ENCODE measurements at regions not wholly inside any gene's neighbourhood (a gene's known extent, or its start where the extent isn't known, plus 50 kb on each side); places are given as distances from the start of the nearest gene placed in this dataset.

- H3K4me3 ChIP-seq (ENCODE audit: low read depth, low read length, poor library complexity, severe bottlenecking): no peak overlapping the region
- H3K4me2 ChIP-seq (ENCODE audit: low read length): no peak overlapping the region
- no peaks in the 10 kb centered on the region for H3K9me2 ChIP-seq (ENCODE audit: low read depth, low read length)
- H3K9me3 ChIP-seq (ENCODE audit: low read length): no peaks in the 10 kb centered on the region
- no peaks in the 10 kb centered on the region for H3F3A ChIP-seq (ENCODE audit: insufficient read depth, low read length)
- H4K20me1 ChIP-seq (ENCODE audit: insufficient read depth, low read length): no peaks in the 10 kb centered on the region
- H3K4me1 ChIP-seq (ENCODE audit: insufficient read depth, low read length, severe bottlenecking): no peaks in the 10 kb centered on the region
- H3K79me2 ChIP-seq (ENCODE audit: insufficient read depth, low read length): no peaks in the 10 kb centered on the region
- no peaks in the 10 kb centered on the region for H3K27me3 ChIP-seq (ENCODE audit: insufficient read depth, low read length)
- H3K36me3 ChIP-seq (ENCODE audit: insufficient read depth, low read length): no peaks in the 10 kb centered on the region
- no peak overlapping the region for H3K27ac ChIP-seq (ENCODE audit: low read depth, low read length, poor library complexity, severe bottlenecking)
- TF ChIP-seq EZH2 (IDR thresholded peaks at IDR 0.05; ENCODE audit: borderline replicate concordance, low read length): no peak
- no peak for TF ChIP-seq CTCF (IDR thresholded peaks at IDR 0.05; ENCODE audit: low read length)
- H3K9ac ChIP-seq (ENCODE audit: low read length): no peak overlapping the region
- H2AFZ ChIP-seq (ENCODE audit: low read length): no peak overlapping the region
These were observed 432.4 kb upstream of the AZI2 start for GRCh38 chr3:28781053-28781452.

GRCh38 chr3:28786446-28786845, 437.8 kb upstream of the AZI2 start:
- Histone ChIP-seq H3K4me2 (ENCODE audit: low read length) (no peak overlapping the region), H3K4me1 (ENCODE audit: insufficient read depth, low read length, severe bottlenecking) (no peaks in the 10 kb centered on the region), H3K9me2 (ENCODE audit: low read depth, low read length) (no peaks in the 10 kb centered on the region), H3K36me3 (ENCODE audit: insufficient read depth, low read length) (no peaks in the 10 kb centered on the region), H3K79me2 (ENCODE audit: insufficient read depth, low read length) (no peaks in the 10 kb centered on the region), H3K27ac (ENCODE audit: low read depth, low read length, poor library complexity, severe bottlenecking) (no peak overlapping the region), H3K9me3 (ENCODE audit: low read length) (no peaks in the 10 kb centered on the region), H3F3A (ENCODE audit: insufficient read depth, low read length) (no peaks in the 10 kb centered on the region), H3K9ac (ENCODE audit: low read length) (no peak overlapping the region), H3K27me3 (ENCODE audit: insufficient read depth, low read length) (no peaks in the 10 kb centered on the region), H3K4me3 (ENCODE audit: low read depth, low read length, poor library complexity, severe bottlenecking) (no peak overlapping the region), H4K20me1 (ENCODE audit: insufficient read depth, low read length) (no peaks in the 10 kb centered on the region), H2AFZ (ENCODE audit: low read length) (no peak overlapping the region)
- TF ChIP-seq EZH2 (IDR thresholded peaks at IDR 0.05; ENCODE audit: borderline replicate concordance, low read length) (no peak), CTCF (IDR thresholded peaks at IDR 0.05; ENCODE audit: low read length) (no peak)

- Histone ChIP-seq H3K4me1 (ENCODE audit: insufficient read depth, low read length, severe bottlenecking) (peaks cover 3% of the 10 kb centered on the region), H3K36me3 (ENCODE audit: insufficient read depth, low read length) (no peaks in the 10 kb centered on the region), H3F3A (ENCODE audit: insufficient read depth, low read length) (no peaks in the 10 kb centered on the region), H3K79me2 (ENCODE audit: insufficient read depth, low read length) (no peaks in the 10 kb centered on the region), H3K9me3 (ENCODE audit: low read length) (no peaks in the 10 kb centered on the region), H4K20me1 (ENCODE audit: insufficient read depth, low read length) (no peaks in the 10 kb centered on the region), H3K27me3 (ENCODE audit: insufficient read depth, low read length) (no peaks in the 10 kb centered on the region), H3K9ac (ENCODE audit: low read length) (no peak overlapping the region), H2AFZ (ENCODE audit: low read length) (no peak overlapping the region), H3K27ac (ENCODE audit: low read depth, low read length, poor library complexity, severe bottlenecking) (no peak overlapping the region), H3K4me2 (ENCODE audit: low read length) (no peak overlapping the region), H3K4me3 (ENCODE audit: low read depth, low read length, poor library complexity, severe bottlenecking) (no peak overlapping the region), H3K9me2 (ENCODE audit: low read depth, low read length) (no peaks in the 10 kb centered on the region)
- TF ChIP-seq CTCF (IDR thresholded peaks at IDR 0.05; ENCODE audit: low read length): no peak
- TF ChIP-seq EZH2 (IDR thresholded peaks at IDR 0.05; ENCODE audit: borderline replicate concordance, low read length): no peak
These were observed 439.9 kb upstream of the AZI2 start for GRCh38 chr3:28788571-28788970.
